H9 (cell line): ENCODE measurements at regions not wholly inside any gene's neighbourhood (a gene's known extent, or its start where the extent isn't known, plus 50 kb on each side); places are given as distances from the start of the nearest gene placed in this dataset.
A peak's percentile ranks its signal among the peaks of the same experiment; 100 is the strongest.

ENCODE experiments used
- DNase-seq: peaks from one replicate; pipeline ENCODE4 v3.0.0-alpha.2; 2017
- H2AFZ ChIP-seq: one replicate; pipeline ENCODE4 v1.6.1; 2013; ENCODE audit warnings: mild to moderate bottlenecking, low read length, control low read depth, moderate library complexity
- H2AK5ac ChIP-seq: 2 replicates; pipeline ENCODE4 v1.6.1; 2013; ENCODE audit warnings: low read length, control low read depth, mixed read lengths; ENCODE audit not compliant: insufficient read length
- H2BK120ac ChIP-seq: one replicate; pipeline ENCODE4 v1.6.1; 2013; ENCODE audit warnings: low read depth, mild to moderate bottlenecking, low read length, control low read depth, inconsistent platforms; ENCODE audit not compliant: poor library complexity, severe bottlenecking
- H2BK12ac ChIP-seq: 2 replicates; pipeline ENCODE4 v1.6.1; 2013; ENCODE audit warnings: low read length, control low read depth, mixed read lengths, low read depth; ENCODE audit not compliant: insufficient read length
- H2BK15ac ChIP-seq: 2 replicates; pipeline ENCODE4 v1.6.1; 2013; ENCODE audit warnings: low read depth, low read length, control low read depth
- H2BK20ac ChIP-seq: one replicate; pipeline ENCODE4 v1.6.1; 2013; ENCODE audit warnings: low read depth, mild to moderate bottlenecking, low read length, control low read depth, inconsistent platforms; ENCODE audit not compliant: poor library complexity, severe bottlenecking
- H2BK5ac ChIP-seq: 2 replicates; pipeline ENCODE4 v1.6.1; 2013; ENCODE audit warnings: low read length, control low read depth, mixed read lengths; ENCODE audit not compliant: insufficient read length
- H3K14ac ChIP-seq: 2 replicates; pipeline ENCODE4 v1.6.1; 2013; ENCODE audit warnings: low read length, control low read depth; ENCODE audit not compliant: insufficient read depth
- H3K18ac ChIP-seq: 2 replicates; pipeline ENCODE4 v1.6.1; 2013; ENCODE audit warnings: low read depth, mild to moderate bottlenecking, mixed read lengths, low read length, control low read depth; ENCODE audit not compliant: insufficient read length
- H3K23ac ChIP-seq: 2 replicates; pipeline ENCODE4 v1.6.1; 2013; ENCODE audit warnings: low read length, control low read depth, mixed read lengths, low read depth; ENCODE audit not compliant: insufficient read length
- H3K23me2 ChIP-seq: 2 replicates; pipeline ENCODE4 v1.6.1; 2013; ENCODE audit warnings: low read depth, mild to moderate bottlenecking, mixed read lengths, low read length, control low read depth; ENCODE audit not compliant: insufficient read length, poor library complexity, severe bottlenecking
- H3K27ac ChIP-seq: 2 replicates; pipeline ENCODE4 v1.5.1; 2013; ENCODE audit warnings: low read length, control low read depth, mixed read lengths, low read depth; ENCODE audit not compliant: insufficient read length
- H3K27me3 ChIP-seq: 2 replicates; pipeline ENCODE4 v1.6.1; 2013; ENCODE audit warnings: low read length, control low read depth, inconsistent platforms; ENCODE audit not compliant: insufficient read depth
- H3K4ac ChIP-seq: 2 replicates; pipeline ENCODE4 v1.6.1; 2013; ENCODE audit warnings: low read depth, mild to moderate bottlenecking, control low read depth, inconsistent platforms, low read length, moderate library complexity
- H3K4me1 ChIP-seq: 2 replicates; pipeline ENCODE4 v1.6.1; 2013; ENCODE audit warnings: low read length, control low read depth, inconsistent platforms; ENCODE audit not compliant: insufficient read depth
- H3K4me2 ChIP-seq: 2 replicates; pipeline ENCODE4 v1.6.1; 2013; ENCODE audit warnings: low read length, control low read depth, mixed read lengths; ENCODE audit not compliant: insufficient read length, insufficient read depth
- H3K56ac ChIP-seq: 2 replicates; pipeline ENCODE4 v1.6.1; 2013; ENCODE audit warnings: low read depth, mild to moderate bottlenecking, mixed read lengths, low read length, control low read depth; ENCODE audit not compliant: insufficient read length
- H3K79me1 ChIP-seq: 2 replicates; pipeline ENCODE4 v1.6.1; 2013; ENCODE audit warnings: low read depth, mild to moderate bottlenecking, moderate library complexity, low read length, control low read depth, inconsistent platforms; ENCODE audit not compliant: insufficient read depth, poor library complexity, severe bottlenecking
- H3K79me2 ChIP-seq: 2 replicates; pipeline ENCODE4 v1.6.1; 2013; ENCODE audit warnings: low read length, control low read depth, inconsistent platforms; ENCODE audit not compliant: insufficient read depth
- H3K9ac ChIP-seq: 2 replicates; pipeline ENCODE4 v1.6.1; 2013; ENCODE audit warnings: low read length, control low read depth, mixed read lengths; ENCODE audit not compliant: insufficient read length; ENCODE audit errors: extremely low read depth
- H3K9me3 ChIP-seq: one replicate; pipeline ENCODE4 v1.6.1; 2013; ENCODE audit warnings: low read depth, low read length, inconsistent platforms; ENCODE audit not compliant: control insufficient read depth
- H3T11ph ChIP-seq: one replicate; pipeline ENCODE4 v1.6.1; 2013; ENCODE audit warnings: mild to moderate bottlenecking, low read length, control low read depth, inconsistent platforms
- H4K20me1 ChIP-seq: one replicate; pipeline ENCODE4 v1.6.1; 2013; ENCODE audit not compliant: control insufficient read depth, insufficient read length, insufficient read depth
- H4K5ac ChIP-seq: 2 replicates; pipeline ENCODE4 v1.6.1; 2013; ENCODE audit warnings: low read depth, mild to moderate bottlenecking, mixed read lengths, low read length, control low read depth; ENCODE audit not compliant: insufficient read length
- H4K8ac ChIP-seq: replicated peaks from 2 replicates; pipeline ENCODE4 v1.6.1; 2013; ENCODE audit warnings: low read length, control low read depth, mixed read lengths, low read depth; ENCODE audit not compliant: insufficient read length
- H4K91ac ChIP-seq: 2 replicates; pipeline ENCODE4 v1.6.1; 2013; ENCODE audit warnings: low read depth, mild to moderate bottlenecking, moderate library complexity, mixed read lengths, low read length, control low read depth; ENCODE audit not compliant: insufficient read length
- H3K27ac Mint-ChIP-seq, 3 experiments: 2 replicates in 2 of 3; 3 replicates in 1 of 3; pipeline ENCODE4 v1.8.0; 2020 to 2021; ENCODE audit warnings: mixed read lengths in 3 of 3, mild to moderate bottlenecking in 1 of 3, moderate library complexity in 1 of 3
- H3K27me3 Mint-ChIP-seq: 2 replicates; pipeline ENCODE4 v1.8.0; 2021; ENCODE audit warnings: low read depth, mild to moderate bottlenecking, moderate library complexity, mixed read lengths
- H3K36me3 Mint-ChIP-seq, 3 experiments: 2 replicates in 2 of 3; 3 replicates in 1 of 3; pipeline ENCODE4 v1.8.0; 2020 to 2021; ENCODE audit warnings: low read depth in 3 of 3, mixed read lengths in 3 of 3; ENCODE audit not compliant: insufficient read depth in 1 of 3
- H3K4me1 Mint-ChIP-seq, 2 experiments: 2 replicates each; pipeline ENCODE4 v1.8.0; 2020; ENCODE audit warnings: mixed read lengths in 2 of 2
- H3K4me3 Mint-ChIP-seq, 2 experiments: 2 replicates in 1 of 2; 3 replicates in 1 of 2; pipeline ENCODE4 v1.8.0; 2020 to 2021; ENCODE audit warnings: mild to moderate bottlenecking in 2 of 2, mixed read lengths in 2 of 2, moderate library complexity in 1 of 2
- H3K9me3 Mint-ChIP-seq, 2 experiments: 2 replicates in 1 of 2; 3 replicates in 1 of 2; pipeline ENCODE4 v1.8.0; 2020; ENCODE audit warnings: mild to moderate bottlenecking in 2 of 2, mixed read lengths in 2 of 2, moderate library complexity in 1 of 2
- CTCF ChIP-seq: fragments of 200-600 bp; sonication (generic); conservative IDR thresholded peaks from 3 replicates; pipeline ENCODE4 v1.8.0; 2021; ENCODE audit warnings: antibody characterized with exemption, mild to moderate bottlenecking
- WGBS: extraction: QIAGEN DNeasy Blood & Tissue Kit; methylation state at CpG from one replicate; pipeline ENCODE4 v1.1.7; 2013; ENCODE audit warnings: missing lambda C conversion rate, low lambda C conversion rate, mixed read lengths; ENCODE audit not compliant: insufficient read length; ENCODE audit errors: extremely low coverage; 5-methylcytosine and 5-hydroxymethylcytosine counted together

GRCh38 chr2:74048147-74048546 is 63.4 kb downstream of the TET3 start:
- WGBS: no CpG with 5 or more reads among the region's 7 CpGs
- H3K79me2 ChIP-seq: no peaks in the 10 kb centered on the region; the same call in 1 of the 2 replicates
- H3K4me1 Mint-ChIP-seq: peaks cover 15 to 18% of the 10 kb centered on the region in 2 experiments

More at GRCh38 chr2:74048147-74048546, 63.4 kb downstream of the TET3 start:
- no peak overlapping the region for H4K8ac ChIP-seq
- no peaks in the 10 kb centered on the region for H3K79me1 ChIP-seq
- H3K56ac ChIP-seq: no peak overlapping the region
- TF ChIP-seq CTCF: no peak
- H3T11ph ChIP-seq: no peak overlapping the region
- no peaks in the 10 kb centered on the region for H3K9me3 Mint-ChIP-seq
- H2BK5ac ChIP-seq: no peak overlapping the region
- no peak overlapping the region for H2AFZ ChIP-seq
- no peaks in the 10 kb centered on the region for H3K27me3 Mint-ChIP-seq
- H3K36me3 Mint-ChIP-seq: peaks cover 18 to 27% (median 25%) of the 10 kb centered on the region in 3 experiments; a peak in 6 of 7 replicates
- no peaks in the 10 kb centered on the region for H3K9me3 ChIP-seq
- peak overlapping the region in 1 of 3 experiments; percentile 24; a peak in 1 of 7 replicates for H3K27ac Mint-ChIP-seq
- no peaks in the 10 kb centered on the region for H3K27me3 ChIP-seq
- no peak overlapping the region for H2AK5ac ChIP-seq
- no peak for DNase-seq
- H3K4me1 ChIP-seq: peaks cover 3% of the 10 kb centered on the region; the same call in 1 of the 2 replicates
- H3K27ac ChIP-seq: no peak overlapping the region
- no peak overlapping the region for H2BK20ac ChIP-seq
- H3K18ac ChIP-seq: no peak overlapping the region
- no peak overlapping the region for H2BK12ac ChIP-seq
- no peak overlapping the region for H2BK120ac ChIP-seq
- no peak overlapping the region for H3K4me2 ChIP-seq
- no peak overlapping the region for H3K23ac ChIP-seq
- H3K14ac ChIP-seq: no peak overlapping the region
- H4K20me1 ChIP-seq: no peaks in the 10 kb centered on the region
- no peak overlapping the region for H3K4me3 Mint-ChIP-seq
- no peak overlapping the region for H3K4ac ChIP-seq
- H4K5ac ChIP-seq: no peak overlapping the region
- H4K91ac ChIP-seq: no peak overlapping the region
- H3K23me2 ChIP-seq: no peaks in the 10 kb centered on the region
- H2BK15ac ChIP-seq: no peak overlapping the region
- no peak overlapping the region for H3K9ac ChIP-seq
